HG02840 (cell line): ENCODE measurements at regions not wholly inside any gene's neighbourhood (a gene's known extent, or its start where the extent isn't known, plus 50 kb on each side); places are given as distances from the start of the nearest gene placed in this dataset.
"Not testable (repeated sequence)": the region's sequence is repeated elsewhere in the genome, so short reads cannot be mapped to it uniquely, and the experiment has no call there.

Experiments used
- ATAC-seq: cut with Tn5 transposase; IDR thresholded peaks from one replicate; pipeline ENCODE4 v1.9.1; 2021; ENCODE audit warnings: mild to moderate bottlenecking, moderate library complexity, moderate number of reproducible peaks; ENCODE audit not compliant: unreplicated experiment, low FRiP score

GRCh38 chr4:26197018-26197779, 123.6 kb upstream of the RBPJ start:
- ATAC-seq: peak; percentile 86

- ATAC-seq: not testable (repeated sequence)
Observed at GRCh38 chr4:26198931-26199330, 121.9 kb upstream of the RBPJ start.

- ATAC-seq: no peak
Observed at GRCh38 chr4:26199596-26199995, 121.2 kb upstream of the RBPJ start.

- no peak for ATAC-seq
Observed at GRCh38 chr4:26201120-26201519, 119.7 kb upstream of the RBPJ start.

- ATAC-seq: no peak
Observed at GRCh38 chr4:26204249-26204825, 116.5 kb upstream of the RBPJ start.

GRCh38 chr4:26204911-26205370, 115.9 kb upstream of the RBPJ start:
- no peak for ATAC-seq

GRCh38 chr4:26206339-26206738, 114.5 kb upstream of the RBPJ start:
- no peak for ATAC-seq

GRCh38 chr4:26206999-26207398, 113.8 kb upstream of the RBPJ start:
- ATAC-seq: no peak

GRCh38 chr4:26207631-26208030, 113.2 kb upstream of the RBPJ start:
- no peak for ATAC-seq

- no peak for ATAC-seq
Observed at GRCh38 chr4:26208237-26208994, 112.4 kb upstream of the RBPJ start.

GRCh38 chr4:26209378-26209777, 111.4 kb upstream of the RBPJ start:
- not testable (repeated sequence) for ATAC-seq

- no peak for ATAC-seq
Observed at GRCh38 chr4:26212528-26212927, 108.3 kb upstream of the RBPJ start.

- ATAC-seq: no peak
Observed at GRCh38 chr4:26213317-26213716, 107.5 kb upstream of the RBPJ start.

- no peak for ATAC-seq
Observed at GRCh38 chr4:26214994-26215393, 105.8 kb upstream of the RBPJ start.

GRCh38 chr4:26215725-26216124, 105.1 kb upstream of the RBPJ start:
- ATAC-seq: no peak

GRCh38 chr4:26217481-26217880, 103.3 kb upstream of the RBPJ start:
- no peak for ATAC-seq

GRCh38 chr4:26217961-26218676, 102.7 kb upstream of the RBPJ start:
- no peak for ATAC-seq

- no peak for ATAC-seq
Observed at GRCh38 chr4:26218677-26219605, 101.9 kb upstream of the RBPJ start.

- ATAC-seq: no peak
Observed at GRCh38 chr4:26220696-26221095, 100.1 kb upstream of the RBPJ start.

- ATAC-seq: no peak
Observed at GRCh38 chr4:26223155-26223554, 97.7 kb upstream of the RBPJ start.
